ENCODE measurements at regions not wholly inside any gene's neighbourhood (a gene's known extent, or its start where the extent isn't known, plus 50 kb on each side); places are given as distances from the start of the nearest gene placed in this dataset.

DNA sequence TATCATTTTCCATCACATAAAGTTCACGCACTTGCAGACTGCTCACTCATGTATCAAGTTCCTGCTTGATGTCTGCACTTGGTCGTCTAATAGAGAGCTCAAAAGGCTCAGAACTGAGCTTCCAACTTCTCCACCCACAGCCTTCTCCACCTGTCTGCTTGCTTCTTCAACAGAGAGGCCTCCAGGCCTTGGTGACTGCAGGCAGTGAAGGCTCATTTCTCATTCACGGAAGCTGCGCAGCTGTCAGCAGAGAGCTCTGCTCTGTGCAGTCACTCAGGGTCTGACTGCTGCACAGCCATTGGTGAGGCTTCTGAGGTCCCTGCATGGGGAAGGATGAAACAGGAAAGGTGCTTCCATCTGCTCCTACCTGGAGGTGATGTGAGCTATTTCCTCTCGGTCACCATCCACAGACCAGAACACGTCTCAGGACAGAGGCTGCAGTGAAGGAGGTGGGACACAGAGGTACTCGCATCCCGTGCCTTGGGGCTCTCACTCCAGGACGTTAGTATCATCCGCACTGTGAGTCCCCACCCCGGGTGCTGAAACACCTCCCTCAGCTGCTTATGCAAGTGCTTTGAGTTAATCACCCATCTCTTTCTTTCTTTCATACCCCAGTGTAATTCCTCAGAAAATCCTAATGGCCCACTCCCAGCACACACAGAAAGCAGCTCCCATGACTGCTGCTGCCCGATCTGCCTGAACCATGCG, 126.2 kb downstream of the TMEM18 start:
- no peak for DNase-seq

DNA sequence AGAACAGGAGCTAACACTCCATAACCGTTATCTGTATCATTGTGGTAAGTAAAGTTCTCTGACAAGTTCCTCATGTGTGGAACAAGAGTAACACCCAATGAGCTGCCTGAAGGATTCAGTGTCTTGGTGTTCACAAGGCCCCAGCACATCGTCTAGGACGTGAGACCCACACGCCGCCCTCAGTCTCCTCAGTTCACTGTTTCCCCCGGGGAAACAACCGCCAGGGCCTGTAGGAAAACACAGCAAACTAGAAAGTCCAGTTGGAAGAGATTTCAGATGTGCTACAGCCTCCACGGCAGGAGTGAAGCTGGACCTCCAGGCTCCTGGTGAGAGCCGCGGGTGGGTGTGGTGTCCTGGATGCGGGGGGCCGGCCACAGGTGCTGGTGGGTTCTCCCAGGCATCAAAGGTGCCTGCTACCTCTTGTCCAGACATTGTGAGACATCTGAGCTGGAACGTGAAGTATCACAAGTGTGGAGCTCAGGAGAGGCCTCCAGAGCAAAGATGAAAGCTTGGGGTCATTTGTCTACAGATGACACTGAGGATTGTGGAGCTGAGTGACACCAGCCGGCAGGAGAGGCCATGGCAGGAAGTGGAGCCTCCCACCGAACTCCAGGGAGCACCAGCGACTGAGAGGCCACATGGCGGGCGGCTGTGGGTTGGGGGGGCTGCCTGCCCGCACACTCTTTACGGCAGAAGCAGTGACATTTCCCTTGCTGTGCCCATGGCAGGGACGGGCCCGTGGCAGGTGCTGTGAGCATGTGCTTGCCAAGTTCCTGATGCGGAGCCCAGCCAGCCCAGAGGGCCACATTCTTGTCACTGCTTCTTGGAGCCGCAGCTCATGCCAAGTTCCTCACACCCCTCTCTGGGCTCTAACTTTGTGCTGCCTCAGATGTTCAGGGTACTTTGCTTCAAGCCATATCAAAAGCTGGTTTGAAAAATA, 131.2 kb downstream of the TMEM18 start:
- DNase-seq: no peak

DNA sequence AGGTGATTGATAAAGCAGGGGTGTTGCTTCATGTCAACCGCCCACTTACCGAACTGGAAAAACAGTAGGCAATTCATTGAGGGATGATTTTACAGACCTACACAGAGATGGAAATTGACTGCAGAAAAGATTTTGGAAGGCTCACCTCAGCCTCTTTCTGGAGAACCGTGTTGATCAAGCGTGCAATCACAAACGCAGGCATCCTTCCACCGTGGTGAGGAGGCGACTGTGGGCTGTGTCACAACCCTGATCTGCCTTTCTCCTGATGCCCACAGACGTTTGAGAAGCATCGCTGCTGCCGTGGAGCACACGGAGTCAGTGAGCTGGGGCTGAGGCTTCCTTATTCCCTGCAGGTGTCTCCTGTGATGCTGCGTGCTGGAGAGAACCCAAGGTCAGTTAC, 132.0 kb downstream of the TMEM18 start:
- DNase-seq: no peak

DNA sequence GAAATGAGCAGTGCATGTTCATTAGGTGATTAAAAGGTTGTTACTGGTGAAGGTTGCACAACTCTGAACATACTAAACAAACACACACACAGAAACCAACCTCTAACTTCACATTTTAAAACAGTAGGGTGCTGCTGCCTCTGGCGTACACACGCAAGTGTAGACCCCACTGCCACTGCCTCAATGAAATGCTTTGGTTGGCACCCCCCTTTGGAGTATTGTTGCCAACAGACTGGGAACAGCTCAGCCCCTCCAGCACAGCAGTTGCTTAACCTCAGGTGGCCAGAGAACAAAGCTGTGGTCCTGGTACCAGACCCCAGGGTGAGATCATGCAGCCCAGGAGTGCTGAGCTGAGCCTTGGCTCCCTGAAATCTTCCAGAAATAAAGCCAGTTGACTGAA, 138.6 kb downstream of the TMEM18 start:
- DNase-seq: no peak

DNA sequence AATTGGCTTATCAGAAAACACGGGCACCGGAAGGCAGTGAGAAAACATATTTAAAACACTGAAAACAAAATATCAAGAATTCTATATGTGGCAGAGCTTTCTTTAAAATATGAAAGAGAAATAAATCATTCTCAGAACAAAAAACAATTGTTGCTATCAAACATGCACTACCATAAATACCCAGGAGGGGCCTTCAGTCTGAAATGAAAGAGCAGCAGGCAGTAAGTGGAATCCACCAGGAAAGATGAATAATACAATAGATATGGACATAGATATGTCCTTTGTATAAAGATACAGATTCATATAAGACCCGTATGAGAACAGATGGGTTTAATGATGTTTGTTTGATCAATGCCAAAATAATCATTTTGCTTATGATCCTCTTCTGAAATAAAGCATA, 142.0 kb downstream of the TMEM18 start:
- no peak for DNase-seq

DNA sequence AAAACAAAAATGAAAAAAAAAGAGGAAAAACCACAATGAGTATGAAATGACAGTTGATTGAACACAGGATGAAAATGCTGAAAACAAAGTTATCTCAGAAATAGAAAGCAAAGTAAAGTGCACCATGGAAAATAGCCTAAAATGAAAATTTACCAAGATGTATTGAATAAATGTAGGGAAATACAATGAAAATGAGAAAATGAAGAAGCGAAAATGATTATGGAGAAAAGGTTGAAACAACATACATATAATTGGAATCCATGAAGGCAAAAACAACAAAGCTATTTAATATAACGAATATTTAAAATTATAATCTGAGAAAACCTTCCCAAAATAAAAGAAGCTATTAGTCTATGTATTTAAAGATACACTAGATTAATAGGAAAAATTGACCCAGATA, 147.4 kb downstream of the TMEM18 start:
- DNase-seq: no peak

DNA sequence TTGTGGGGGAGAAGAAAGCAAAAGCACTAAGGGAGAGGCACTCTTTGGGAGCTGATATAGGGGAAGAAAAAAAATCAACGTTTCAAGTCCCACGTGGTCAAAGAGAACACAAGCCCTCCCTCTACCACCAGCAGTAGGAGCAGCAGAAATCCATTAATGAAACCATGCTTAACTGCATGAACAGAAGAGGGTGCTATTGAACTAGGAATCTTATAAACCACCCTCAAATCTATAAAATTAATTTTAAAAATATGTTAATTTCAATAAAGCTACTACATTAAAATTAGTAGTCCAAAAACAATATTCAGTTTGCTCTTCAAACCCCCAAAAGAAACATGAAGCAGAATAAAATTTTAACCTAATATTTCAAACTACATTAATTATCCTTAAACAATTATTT, 147.8 kb downstream of the TMEM18 start:
- DNase-seq: no peak

DNA sequence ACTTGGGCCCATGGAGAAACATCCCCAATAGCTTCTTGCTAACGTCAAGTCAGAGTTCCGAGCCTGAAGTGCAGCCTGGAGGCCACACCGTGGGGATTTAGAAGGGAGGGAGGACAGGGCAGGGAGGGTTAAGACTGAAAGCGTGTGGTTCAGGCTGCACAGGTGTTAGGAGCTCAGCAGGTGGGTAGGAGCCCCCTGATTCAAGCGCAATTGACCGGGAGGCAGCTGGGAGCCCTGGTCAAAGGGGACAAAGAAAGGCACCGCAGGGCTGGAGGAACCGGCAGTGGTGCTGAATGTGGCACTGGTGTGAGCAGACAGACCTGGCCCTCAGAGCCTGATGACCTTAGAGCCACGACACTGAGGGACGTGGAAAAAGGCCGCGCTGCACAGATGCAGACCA, 149.6 kb downstream of the TMEM18 start:
- no peak for DNase-seq

DNA sequence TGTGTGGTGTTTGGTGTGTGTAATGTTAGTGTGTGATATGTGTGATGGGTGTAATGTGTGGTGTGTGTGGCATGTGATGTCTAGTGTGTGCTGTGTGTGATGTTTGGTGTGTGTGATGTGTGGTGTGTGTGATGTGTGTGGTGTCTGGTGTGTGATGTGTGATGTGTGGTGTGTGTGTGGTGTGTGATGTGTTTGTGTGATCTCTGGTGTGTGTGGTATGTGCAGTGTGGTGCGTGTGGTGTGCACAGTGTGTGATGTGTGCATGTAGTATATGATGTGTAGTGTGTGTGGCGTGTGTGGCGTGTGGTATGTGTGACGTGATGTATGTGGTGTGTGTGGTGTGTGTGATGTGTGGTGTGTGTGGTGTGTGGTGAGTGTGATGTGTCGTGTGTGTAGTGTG, 150.3 kb downstream of the TMEM18 start:
- DNase-seq: no peak

DNA sequence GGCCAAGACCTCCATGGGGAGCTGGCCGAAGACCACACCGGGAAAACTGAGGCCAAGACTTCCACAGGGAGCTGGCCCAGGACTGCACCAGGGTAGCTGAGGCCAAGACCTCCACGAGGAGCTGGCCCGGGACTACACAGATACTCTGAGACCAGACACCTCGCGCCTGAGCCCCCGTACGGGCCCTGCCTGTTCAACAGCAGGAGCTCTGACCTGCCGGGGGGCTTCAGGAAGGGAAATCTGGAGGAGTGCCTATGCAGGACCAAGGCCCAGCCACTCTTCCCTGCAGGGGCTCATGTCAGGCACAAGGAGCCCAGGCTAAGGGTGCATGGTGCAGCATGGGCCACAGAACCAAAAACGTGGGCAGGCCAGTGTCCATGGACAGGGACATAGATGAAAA, 151.6 kb downstream of the TMEM18 start:
- DNase-seq: no peak

DNA sequence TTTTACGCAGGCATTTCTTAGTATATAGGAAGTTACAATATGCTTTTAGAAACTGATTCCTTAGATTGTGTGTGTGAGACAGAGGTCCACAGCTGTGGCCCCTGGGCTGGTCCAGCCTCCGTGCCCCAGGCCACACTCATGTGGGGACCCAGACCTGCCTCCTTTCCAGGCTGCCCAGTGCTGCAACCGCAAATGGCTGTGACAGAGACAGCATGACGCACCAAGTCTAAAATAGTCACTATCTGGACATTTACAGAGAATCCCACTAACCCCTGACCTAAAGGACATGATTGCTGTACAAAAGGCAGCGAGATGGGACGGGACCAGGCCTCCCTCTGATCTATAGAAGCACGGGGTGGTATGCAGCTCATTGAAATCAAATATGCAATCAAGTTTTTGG, 152.2 kb downstream of the TMEM18 start:
- DNase-seq: no peak

DNA sequence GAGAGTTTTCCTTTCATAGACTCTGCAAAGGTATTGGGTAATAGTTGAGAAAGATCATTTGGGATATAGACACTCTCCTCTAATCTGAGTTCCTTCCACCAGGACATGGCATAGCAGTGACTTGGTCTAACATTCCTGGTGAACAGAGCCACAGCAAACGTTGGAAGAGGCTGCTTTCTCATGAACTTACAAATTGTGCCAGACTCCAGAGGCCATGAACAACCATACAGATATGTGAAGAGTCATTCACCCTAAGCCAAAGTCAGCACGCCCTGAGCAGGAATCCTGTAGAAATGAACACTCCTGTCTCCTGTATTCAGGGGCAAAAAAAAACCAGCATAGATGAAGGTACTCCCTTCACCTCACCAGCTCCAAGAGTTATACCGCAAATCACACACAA, 152.8 kb downstream of the TMEM18 start:
- no peak for DNase-seq

DNA sequence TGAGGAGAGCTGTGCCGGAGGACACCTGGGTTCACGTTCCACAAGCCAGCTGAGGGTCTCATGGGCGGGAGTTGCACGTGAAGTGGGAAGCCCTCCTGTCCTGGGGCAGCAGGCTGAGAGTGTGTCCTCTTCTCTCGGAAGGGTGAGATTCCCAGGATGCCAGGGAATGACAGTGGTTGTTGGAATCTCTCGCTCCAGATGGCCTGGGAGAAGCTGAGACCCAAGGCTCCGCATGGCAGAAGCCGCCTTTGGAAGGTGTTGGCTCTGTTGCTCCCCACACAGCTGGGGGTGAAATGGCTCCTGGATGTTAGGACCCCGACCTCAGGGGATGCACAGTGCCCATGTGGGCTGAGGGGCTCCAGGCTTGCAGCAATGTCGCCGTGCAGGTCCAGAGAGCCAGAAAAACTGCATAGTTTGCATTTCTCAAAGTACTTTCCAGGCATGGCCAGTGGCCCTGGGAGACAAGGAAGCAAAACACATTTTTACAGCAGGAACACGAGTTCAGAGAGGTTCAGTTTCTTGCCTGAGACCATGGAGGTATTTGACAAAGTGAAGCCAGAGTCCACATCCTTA, 153.4 kb downstream of the TMEM18 start:
- no peak for DNase-seq

DNA sequence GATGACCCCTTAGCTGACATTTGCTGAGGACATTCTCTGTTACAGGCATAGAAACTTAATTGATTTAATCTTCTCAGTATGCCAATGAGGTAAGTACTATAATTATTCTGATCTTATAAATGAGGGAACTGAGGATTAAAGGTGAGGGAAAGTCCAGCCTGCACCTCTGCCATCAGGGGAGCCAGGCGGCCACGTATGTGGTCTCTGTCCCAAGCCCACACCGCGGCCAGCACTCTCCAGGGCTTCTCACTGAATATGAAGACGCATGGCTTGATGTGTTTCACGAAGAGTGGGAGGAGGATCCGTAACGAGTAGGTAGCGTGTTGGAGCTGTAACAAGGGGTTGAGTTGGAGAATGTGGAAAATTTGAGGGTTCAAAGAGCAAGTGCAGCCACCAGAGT, 154.4 kb downstream of the TMEM18 start:
- no peak for DNase-seq

DNA sequence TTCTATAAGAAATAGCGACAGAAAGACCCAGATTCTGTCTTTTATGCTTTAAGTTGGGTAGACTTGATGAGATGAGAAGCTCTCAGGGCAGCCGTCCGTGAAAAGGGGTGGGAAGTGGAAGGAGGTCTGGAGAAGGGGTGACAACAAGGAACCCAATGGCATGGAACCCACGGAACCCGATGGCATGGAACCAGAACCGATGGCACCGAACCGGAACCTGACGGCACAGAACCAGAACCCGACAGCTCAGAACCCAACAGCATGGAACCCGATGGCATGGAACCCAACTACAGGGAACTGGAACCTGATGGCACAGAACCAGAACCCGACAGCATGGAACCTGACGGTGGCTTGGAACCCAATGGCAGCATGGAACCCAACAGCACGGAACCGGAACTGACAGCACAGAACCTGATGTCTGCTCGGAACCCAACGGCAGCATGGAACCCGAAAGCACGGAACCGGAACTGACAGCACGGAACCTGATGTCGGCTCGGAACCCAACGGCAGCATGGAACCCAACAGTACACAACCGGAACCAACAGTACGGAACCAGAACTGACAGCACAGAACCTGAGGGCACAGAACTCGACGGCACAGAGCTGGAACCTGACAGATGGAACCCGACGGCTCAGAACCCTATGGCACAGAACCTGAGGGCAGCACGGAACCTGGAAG, 155.2 kb downstream of the TMEM18 start:
- no peak for DNase-seq

DNA sequence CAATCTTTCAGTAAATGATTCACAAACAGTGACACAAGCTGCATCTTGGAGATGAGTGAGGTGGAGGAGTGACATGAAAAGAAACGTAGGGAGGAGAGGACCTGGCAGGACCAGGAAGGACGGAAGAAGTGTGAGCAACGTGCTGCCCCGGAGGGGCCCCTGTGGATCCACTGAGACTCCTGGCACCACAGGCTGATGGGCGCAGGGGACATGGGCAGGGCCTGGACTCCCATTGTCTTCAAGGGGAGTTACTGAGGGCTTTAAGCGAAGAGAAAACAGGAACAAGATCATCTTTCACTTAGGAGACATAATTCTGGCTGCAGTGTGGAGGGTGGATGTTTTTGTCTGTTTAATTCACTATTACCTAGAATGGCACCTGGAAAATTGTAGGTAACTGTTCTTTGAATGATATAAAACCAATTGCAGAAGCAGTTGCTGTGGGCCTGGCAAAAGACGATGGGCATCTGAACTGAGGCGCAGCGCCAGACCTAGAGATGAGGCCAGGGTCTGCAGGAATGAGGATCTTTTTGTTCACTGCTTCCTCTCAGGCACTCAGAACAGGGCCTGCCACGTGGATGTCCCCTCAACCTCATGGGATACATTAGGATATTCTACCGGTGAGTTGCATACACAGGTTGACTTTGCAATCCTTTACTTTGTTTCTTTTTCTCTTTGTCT, 156.4 kb downstream of the TMEM18 start:
- no peak for DNase-seq

DNA sequence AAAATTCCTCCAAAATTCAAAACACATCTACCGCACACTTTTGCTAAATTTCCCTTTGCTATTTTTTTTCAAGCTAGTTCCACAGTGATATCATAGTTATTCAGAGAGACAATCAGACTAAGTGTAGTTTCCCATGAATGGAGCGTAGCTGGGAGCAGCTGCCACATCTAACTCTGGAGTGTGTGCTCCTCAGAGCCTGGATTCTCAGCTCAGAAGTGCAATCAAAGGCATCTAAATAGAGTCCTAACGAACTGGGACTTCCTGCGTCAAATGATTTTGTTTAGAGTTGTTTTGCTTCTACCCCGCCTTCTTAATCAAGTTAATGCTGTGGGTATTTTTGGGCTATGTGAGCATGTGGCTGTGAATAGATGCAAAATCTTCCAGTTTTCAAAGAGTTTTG, 160.3 kb downstream of the TMEM18 start:
- DNase-seq: no peak

DNA sequence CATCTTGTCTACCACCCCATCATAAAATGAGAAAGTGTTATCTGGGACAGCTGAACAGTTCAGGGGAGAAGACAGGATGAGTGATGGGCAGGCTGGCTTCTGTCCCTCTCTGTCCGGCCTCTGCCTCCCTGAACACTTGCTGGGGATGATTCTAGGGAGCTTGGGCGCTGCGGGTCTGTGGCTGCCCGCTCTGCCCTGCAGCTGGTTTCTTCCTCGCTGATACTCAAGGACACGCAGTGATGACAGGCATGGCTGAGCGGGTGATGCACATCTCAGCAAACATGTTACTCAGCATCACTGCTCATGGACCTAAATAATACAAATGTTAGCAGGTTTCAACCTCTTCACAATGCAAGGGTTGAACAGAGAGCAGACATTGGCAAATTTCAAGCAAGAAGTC, 161.1 kb downstream of the TMEM18 start:
- DNase-seq: no peak

DNA sequence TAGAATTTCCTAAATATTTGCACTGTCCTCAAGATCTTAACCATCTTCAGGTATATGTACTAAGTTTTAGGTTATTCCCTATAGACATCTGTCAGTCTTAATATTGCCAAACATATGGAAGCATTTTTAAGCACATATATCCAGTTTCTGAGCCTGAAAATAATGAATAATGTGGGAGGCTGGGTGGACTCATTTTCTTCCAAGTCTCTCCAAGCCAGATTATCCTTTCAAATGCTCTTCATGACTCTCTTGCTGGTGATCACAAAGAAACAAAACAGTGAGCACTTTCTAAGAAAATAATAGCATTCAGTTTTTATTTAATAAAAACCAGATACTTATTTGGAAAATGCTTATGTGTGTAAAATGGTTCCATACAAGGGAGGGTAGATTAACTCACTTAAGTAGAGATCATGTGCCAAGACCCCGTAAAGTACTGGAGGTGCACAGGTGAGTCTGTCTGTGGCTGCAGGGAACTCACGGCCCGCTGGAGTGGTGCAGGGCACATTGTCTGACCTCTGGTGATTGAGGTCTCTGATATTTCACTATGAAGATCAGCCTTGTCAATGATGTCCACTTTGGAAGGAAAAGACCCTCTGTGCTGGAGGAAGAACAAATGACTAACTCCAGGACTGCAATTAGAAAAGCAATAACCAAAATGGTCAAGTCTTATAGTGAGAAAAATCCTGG, 161.6 kb downstream of the TMEM18 start:
- no peak for DNase-seq

DNA sequence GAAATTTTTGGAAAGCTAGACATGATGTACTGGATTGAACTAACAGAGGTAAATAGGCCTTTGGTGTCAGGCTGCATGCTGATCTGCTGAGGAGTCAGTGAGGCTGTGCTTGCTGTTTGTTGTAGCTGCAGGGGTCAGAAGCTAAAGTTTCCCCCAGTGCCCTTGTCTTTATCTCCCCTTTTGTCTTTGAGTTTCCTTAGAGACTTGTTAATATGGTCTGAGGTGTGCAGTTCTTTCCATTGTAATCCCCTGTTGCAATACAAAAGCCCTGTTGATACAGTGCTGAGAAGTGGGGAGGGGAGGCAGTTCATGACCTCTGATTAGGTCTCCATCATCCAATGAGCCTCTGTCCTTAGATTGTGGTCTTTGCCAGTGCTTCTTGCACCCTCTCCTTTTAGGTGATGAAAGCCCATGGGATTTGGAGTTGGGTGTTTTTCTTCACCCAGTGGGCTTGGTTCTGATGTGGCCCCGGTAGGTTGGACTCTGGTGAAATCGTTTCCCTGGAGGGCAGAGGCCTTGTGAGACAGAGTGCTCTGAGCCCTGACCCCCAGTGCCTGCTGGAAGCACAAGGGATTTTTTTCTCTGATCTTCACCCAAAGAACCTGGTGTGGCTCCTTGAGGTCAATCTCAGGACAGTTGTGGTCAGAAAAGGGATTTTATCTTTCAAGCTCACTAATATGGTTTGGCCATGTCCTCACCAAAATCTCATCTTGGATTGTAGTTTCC, 163.1 kb downstream of the TMEM18 start:
- DNase-seq: no peak

DNA sequence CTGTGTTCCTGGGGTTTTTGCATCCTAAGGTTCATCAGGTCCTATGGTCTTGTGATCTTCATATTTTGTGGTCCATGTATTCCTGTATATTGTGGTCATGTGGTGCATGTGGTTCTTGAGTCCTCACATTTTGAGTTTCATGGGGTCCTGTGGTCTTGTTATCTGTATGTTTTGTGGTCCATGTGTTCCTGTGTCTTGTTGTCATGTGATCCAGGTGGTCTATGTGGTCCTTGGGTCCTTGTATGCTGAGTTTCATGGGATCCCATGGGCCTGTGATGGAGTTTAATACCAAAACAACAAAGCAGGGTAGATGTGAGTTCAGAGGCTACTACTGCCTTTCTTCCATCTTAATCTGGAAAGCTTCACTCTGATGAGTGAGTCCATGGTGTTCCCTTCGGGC, 166.4 kb downstream of the TMEM18 start:
- DNase-seq: no peak

DNA sequence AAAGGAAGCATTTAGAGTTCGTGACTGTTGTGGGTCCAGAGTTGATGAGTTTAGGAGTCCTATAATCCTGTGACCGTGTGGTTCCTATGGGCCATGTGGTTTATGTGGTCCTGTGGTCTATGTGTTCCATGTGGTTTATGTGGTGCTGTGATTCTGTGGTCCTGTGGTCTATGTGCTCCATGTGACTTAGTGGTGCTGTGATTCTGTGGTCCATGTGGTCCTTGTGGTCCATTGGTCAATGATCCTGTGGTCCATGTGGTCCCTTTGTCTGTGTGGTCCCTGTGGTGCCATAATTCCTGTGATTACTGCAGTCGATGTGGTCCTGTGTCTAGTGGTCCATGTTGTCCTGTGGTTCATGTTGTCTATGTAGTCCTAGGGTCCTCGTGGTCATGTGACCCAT, 167.3 kb downstream of the TMEM18 start:
- DNase-seq: no peak

Measured in stimulated activated CD4-positive, alpha-beta T cell treated with anti-CD3 and anti-CD28 coated beads, Interleukin-2, amount 100 ng/mL, for 48 hours (primary cell).